ENCODE measurements at regions not wholly inside any gene's neighbourhood (a gene's known extent, or its start where the extent isn't known, plus 50 kb on each side); places are given as distances from the start of the nearest gene placed in this dataset.

DNA sequence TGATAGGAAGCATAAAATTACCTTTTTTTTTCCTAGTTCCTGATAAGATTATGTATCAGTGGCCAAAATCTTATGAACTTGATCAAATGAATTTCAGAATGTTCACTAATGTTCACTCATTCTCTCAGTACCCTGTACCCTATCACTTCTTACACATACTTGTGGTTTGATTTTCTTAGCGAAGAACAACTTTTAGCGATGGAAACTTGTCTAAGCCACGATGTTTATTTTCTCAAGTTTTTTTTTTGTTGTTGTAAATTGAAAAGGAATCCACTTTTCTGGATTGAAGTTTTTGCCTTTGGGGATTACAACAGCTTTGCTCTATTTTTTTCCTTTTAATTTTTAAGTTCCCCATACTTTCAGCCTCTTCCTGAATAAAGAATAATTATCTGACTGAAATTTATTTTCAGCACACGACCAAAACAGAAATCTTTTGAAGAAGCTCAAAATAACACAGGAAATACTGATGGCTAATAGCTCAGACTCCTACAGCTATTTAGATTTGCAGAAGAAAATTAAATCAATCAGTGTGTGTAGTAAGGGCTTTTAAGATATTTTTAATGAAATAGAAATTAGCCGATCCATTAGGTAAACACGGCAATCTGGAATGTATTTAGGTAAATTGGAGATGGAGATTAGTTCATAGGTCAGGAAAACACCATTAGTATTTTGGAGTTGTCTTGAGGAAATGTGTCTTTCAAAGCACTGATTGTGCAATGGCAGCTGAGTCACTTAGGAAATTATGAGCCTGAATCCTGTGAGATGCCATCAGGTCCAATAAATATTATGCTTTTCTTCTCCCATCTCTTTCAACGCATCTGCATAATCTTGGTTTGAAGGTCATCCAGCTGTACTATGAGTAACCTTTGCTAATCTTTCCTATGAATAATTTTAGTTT, 217.5 kb downstream of the GJA1 start:
- ChIA-PET CTCF (interaction anchor here (0.7 to 2.1 kb wide), 4 partner anchors 16 to 494 kb away, joined by 3 to 8 read pairs (median 6); no protein-coding TSS in a partner anchor), POLR2A (interaction anchor here (0.5 to 1.2 kb wide), 4 partner anchors 14 to 207 kb away, joined by 3 to 5 read pairs (median 4); no protein-coding TSS in a partner anchor)
- H3K4me3 ChIP-seq (ENCODE audit: low read depth, low read length), result no peak overlapping the region
- TF ChIP-seq, protein P1, sequence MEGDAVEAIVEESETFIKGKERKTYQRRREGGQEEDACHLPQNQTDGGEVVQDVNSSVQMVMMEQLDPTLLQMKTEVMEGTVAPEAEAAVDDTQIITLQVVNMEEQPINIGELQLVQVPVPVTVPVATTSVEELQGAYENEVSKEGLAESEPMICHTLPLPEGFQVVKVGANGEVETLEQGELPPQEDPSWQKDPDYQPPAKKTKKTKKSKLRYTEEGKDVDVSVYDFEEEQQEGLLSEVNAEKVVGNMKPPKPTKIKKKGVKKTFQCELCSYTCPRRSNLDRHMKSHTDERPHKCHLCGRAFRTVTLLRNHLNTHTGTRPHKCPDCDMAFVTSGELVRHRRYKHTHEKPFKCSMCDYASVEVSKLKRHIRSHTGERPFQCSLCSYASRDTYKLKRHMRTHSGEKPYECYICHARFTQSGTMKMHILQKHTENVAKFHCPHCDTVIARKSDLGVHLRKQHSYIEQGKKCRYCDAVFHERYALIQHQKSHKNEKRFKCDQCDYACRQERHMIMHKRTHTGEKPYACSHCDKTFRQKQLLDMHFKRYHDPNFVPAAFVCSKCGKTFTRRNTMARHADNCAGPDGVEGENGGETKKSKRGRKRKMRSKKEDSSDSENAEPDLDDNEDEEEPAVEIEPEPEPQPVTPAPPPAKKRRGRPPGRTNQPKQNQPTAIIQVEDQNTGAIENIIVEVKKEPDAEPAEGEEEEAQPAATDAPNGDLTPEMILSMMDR (IDR thresholded peaks at IDR 0.05; ENCODE audit: low read depth, low read length), result no peak
- no peak overlapping the region for H3K27ac ChIP-seq (ENCODE audit: low read depth, low read length)
- peak; percentile 63 for DNase-seq (ENCODE audit: low read depth, low spot score)
- H3K9me3 ChIP-seq (ENCODE audit: control insufficient read depth, insufficient read depth, low read length), result no peaks in the 10 kb centered on the region
- H3K27me3 ChIP-seq (ENCODE audit: control insufficient read depth, insufficient read depth, low read length), result no peaks in the 10 kb centered on the region

GRCh38 chr6:121653624-121654008, 218.2 kb downstream of the GJA1 start:
- CTCF ChIA-PET, result interaction anchor here (2.1 kb wide), 1 partner anchor 196 kb away, joined by 8 read pairs; no protein-coding TSS in a partner anchor
- Histone ChIP-seq H3K4me3 (ENCODE audit: low read depth, low read length) (no peak overlapping the region), H3K9me3 (ENCODE audit: control insufficient read depth, insufficient read depth, low read length) (no peaks in the 10 kb centered on the region), H3K27me3 (ENCODE audit: control insufficient read depth, insufficient read depth, low read length) (no peaks in the 10 kb centered on the region), H3K27ac (ENCODE audit: low read depth, low read length) (peak overlapping the region; percentile 43)
- TF ChIP-seq, protein P1 (IDR thresholded peaks at IDR 0.05; ENCODE audit: low read depth, low read length), result no peak
- no peak for DNase-seq (ENCODE audit: low read depth, low spot score)
- POLR2A ChIA-PET, result interaction anchor here (0.5 to 1.2 kb wide), 4 partner anchors 13 to 207 kb away, joined by 3 to 5 read pairs (median 4); no protein-coding TSS in a partner anchor

GRCh38 chr6:121657972-121658371, 222.5 kb downstream of the GJA1 start:
- H3K27me3 ChIP-seq (ENCODE audit: control insufficient read depth, insufficient read depth, low read length), result no peaks in the 10 kb centered on the region
- no peaks in the 10 kb centered on the region for H3K9me3 ChIP-seq (ENCODE audit: control insufficient read depth, insufficient read depth, low read length)
- no peak for DNase-seq (ENCODE audit: low read depth, low spot score)
- ChIA-PET POLR2A (no interaction called here), CTCF (interaction anchor here (0.5 kb wide), 1 partner anchor 31 kb away, joined by 5 read pairs; no protein-coding TSS in a partner anchor)
- no peak overlapping the region for H3K4me3 ChIP-seq (ENCODE audit: low read depth, low read length)
- H3K27ac ChIP-seq (ENCODE audit: low read depth, low read length), result no peak overlapping the region
- TF ChIP-seq, protein P1 (IDR thresholded peaks at IDR 0.05; ENCODE audit: low read depth, low read length), result no peak

DNA sequence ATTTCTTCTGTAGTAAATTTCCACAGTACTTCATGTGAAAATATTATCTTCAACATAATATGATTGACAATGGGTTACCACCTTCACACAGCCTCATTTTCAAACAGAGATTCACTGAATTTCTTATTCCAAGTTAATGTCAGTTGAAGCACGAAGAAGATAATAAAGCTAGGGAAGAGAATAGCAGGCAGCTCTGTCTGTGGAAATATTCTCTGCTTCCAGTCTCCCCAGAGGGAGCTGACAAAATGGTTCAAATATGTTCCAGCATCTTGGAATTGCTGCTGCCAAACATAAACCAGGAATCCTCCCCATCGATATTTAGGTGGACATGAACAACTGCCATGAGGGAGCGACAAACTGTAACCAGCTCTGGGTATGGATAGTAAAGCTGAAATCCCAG, 224.8 kb downstream of the GJA1 start:
- no peak for DNase-seq (ENCODE audit: low read depth, low spot score)
- POLR2A ChIA-PET, result interaction anchor here (0.7 kb wide), 1 partner anchor 165 kb away, joined by 3 read pairs; no protein-coding TSS in a partner anchor
- CTCF ChIA-PET, result no interaction called here
- no peak overlapping the region for H3K27ac ChIP-seq (ENCODE audit: low read depth, low read length)
- H3K9me3 ChIP-seq (ENCODE audit: control insufficient read depth, insufficient read depth, low read length), result no peaks in the 10 kb centered on the region
- TF ChIP-seq, protein P1 (IDR thresholded peaks at IDR 0.05; ENCODE audit: low read depth, low read length), result no peak
- H3K27me3 ChIP-seq (ENCODE audit: control insufficient read depth, insufficient read depth, low read length), result no peaks in the 10 kb centered on the region
- H3K4me3 ChIP-seq (ENCODE audit: low read depth, low read length), result no peak overlapping the region

DNA sequence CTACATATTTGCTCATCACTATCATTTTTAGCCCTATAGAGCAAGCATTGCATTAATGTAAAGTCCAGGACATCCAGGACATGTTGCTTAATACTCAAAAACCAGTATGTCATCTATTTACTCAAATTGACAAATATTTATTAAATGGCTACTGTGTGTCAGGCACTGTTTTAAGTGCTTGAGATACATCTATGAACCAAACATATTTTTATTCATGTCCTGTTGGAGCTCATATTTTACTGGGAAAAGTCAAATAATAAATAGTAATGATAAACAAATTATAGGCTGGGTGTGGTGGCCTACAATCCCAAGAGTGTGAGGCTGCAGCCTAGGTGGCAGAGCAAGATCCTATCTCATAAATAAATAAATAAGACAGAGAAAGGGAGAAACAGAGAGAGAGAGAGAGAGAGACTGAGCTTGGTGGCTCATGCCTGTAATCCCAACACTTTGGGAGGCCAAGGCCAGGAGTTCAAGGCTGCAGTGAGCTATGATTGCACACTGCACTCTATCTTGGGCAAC, 227.9 kb downstream of the GJA1 start:
- TF ChIP-seq, protein P1 (IDR thresholded peaks at IDR 0.05; ENCODE audit: low read depth, low read length), result no peak
- Histone ChIP-seq H3K27ac (ENCODE audit: low read depth, low read length) (no peak overlapping the region), H3K9me3 (ENCODE audit: control insufficient read depth, insufficient read depth, low read length) (no peaks in the 10 kb centered on the region), H3K27me3 (ENCODE audit: control insufficient read depth, insufficient read depth, low read length) (no peaks in the 10 kb centered on the region), H3K4me3 (ENCODE audit: low read depth, low read length) (no peak overlapping the region)
- no peak for DNase-seq (ENCODE audit: low read depth, low spot score)
- CTCF ChIA-PET, result interaction anchor here (0.5 to 1.4 kb wide), 2 partner anchors 186 to 298 kb away, joined by 4 to 5 read pairs; no protein-coding TSS in a partner anchor
- POLR2A ChIA-PET, result no interaction called here

Measured in AG04450 (cell line).